ENCODE measurements at regions not wholly inside any gene's neighbourhood (a gene's known extent, or its start where the extent isn't known, plus 50 kb on each side); places are given as distances from the start of the nearest gene placed in this dataset.
"Not testable (repeated sequence)": the region's sequence is repeated elsewhere in the genome, so short reads cannot be mapped to it uniquely, and the experiment has no call there.

DNA sequence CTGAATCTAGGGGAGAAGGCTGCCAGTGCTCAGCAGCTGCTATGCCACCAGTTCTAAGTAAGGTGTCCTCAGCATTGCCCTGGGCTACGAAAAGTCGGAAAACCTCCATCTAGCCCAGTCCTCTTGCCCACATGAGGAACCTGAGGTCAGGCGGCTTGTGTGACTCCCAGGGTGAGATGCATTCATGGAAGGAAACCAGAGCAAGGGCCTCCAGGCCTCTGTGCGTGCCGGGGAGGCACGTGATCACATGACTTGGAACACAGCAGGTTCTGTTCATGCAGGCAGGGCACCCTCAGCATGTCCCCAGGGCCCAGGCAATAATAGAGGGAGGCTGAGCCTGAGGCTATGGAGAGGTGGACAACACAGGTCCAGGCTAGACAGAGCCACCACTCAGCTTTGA is 312.5 kb upstream of the DUSP10 start:
- Mint-ChIP-seq H3K4me3 (no peak overlapping the region), H3K9me3 (no peaks in the 10 kb centered on the region), H3K27me3 (no peaks in the 10 kb centered on the region), H3K27ac (no peak overlapping the region), H3K36me3 (ENCODE audit: low read depth) (no peaks in the 10 kb centered on the region), H3K4me1 (peaks cover 7% of the 10 kb centered on the region)
- DNase-seq = no peak
- no peak for ATAC-seq

DNA sequence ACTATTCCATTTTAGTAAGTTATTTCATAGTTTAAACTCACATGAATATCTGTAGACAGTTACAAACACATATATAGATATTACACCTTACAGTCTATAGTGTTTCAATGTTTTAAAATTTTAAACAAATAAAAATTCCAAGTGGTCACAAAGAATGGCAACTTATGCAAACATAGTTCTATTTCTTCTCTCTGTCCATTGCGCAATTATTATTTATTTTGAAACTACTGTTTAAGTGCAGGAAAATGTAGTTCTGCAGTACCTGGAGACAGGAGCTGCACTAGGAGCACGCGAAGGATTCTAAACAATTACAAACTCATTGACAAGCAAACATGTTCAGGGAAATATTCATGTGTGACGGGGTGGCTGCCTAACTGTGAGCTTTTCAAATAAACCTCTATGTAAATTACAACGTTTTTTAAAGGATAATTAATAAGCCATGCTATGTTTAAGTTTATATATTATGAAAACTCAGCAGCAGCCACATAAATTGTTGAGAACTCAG is 312.0 kb upstream of the DUSP10 start:
- no peak for ATAC-seq
- H3K36me3 Mint-ChIP-seq (ENCODE audit: low read depth) = no peaks in the 10 kb centered on the region
- H3K9me3 Mint-ChIP-seq = no peaks in the 10 kb centered on the region
- no peaks in the 10 kb centered on the region for H3K27me3 Mint-ChIP-seq
- no peak for DNase-seq
- no peak overlapping the region for H3K27ac Mint-ChIP-seq
- H3K4me1 Mint-ChIP-seq = peaks cover 9% of the 10 kb centered on the region
- H3K4me3 Mint-ChIP-seq = no peak overlapping the region

DNA sequence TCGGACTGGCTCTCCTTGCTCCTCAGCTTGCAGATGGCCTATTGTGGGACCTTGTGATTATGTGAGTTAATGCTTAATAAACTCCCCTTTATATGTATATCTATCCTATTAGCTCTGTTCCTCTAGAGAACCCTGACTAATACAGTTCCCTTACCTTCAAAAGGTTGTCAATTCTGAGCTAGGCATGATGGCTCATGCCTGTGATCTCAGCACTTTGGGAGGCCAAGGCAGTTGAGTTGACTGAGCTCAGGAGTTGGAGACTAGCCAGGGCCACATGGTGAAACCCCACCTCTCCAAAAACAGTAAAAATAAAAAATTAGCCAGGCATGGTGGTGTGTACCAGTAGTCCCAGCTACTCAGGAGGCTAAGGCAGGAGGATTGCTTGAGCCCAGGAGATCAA is 309.4 kb upstream of the DUSP10 start:
- DNase-seq; ATAC-seq; H3K27me3 Mint-ChIP-seq; H3K9me3 Mint-ChIP-seq; H3K4me3 Mint-ChIP-seq; H3K36me3 Mint-ChIP-seq (ENCODE audit: low read depth); H3K27ac Mint-ChIP-seq: not testable (repeated sequence)
- H3K4me1 Mint-ChIP-seq = peaks cover 21% of the 10 kb centered on the region

DNA sequence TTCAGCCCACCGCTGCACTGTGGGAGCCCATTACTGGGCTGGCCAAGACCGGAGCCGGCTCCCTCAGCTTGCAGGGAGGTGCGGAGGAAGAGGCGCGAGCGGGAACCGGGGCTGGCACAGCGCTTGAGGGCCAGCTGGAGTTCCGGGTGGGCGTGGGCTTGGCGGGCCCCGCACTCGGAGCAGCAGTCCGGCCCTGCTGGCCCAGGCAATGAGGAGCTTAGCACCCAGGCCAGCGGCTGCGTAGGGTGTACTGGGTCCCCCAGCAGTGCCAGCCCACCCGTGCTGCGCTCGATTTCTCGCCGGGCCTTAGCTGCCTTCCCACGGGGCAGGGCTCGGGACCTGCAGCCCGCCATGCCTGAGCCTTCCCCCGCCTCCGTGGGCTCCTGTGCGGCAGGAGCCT is 307.8 kb upstream of the DUSP10 start:
- not testable (repeated sequence) for ATAC-seq; H3K36me3 Mint-ChIP-seq (ENCODE audit: low read depth); H3K27ac Mint-ChIP-seq; H3K4me3 Mint-ChIP-seq; DNase-seq; H3K9me3 Mint-ChIP-seq; H3K27me3 Mint-ChIP-seq
- peaks cover 21% of the 10 kb centered on the region for H3K4me1 Mint-ChIP-seq

DNA sequence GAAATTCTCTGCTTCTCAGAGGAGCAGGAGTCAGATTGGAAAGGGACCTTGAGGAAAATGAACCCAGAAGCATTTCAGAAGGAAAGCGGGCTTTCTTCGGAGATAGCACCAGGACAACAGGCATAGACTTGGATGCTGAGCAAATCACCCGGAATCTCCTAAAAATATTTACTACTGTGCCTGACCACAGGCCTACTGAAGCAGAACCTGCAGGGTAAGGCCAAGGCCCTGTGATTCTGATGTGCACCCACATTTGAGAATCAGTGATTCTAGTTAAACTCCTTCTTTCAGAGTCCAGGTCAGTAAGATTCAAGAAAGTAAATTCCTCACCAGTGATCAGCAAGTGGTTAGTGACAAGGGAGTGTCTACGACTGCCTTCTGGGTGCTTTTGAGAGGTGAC is 307.3 kb upstream of the DUSP10 start:
- H3K27ac Mint-ChIP-seq = peak overlapping the region; percentile 24
- no peak for DNase-seq
- no peak for ATAC-seq
- H3K9me3 Mint-ChIP-seq = no peaks in the 10 kb centered on the region
- no peaks in the 10 kb centered on the region for H3K36me3 Mint-ChIP-seq (ENCODE audit: low read depth)
- H3K27me3 Mint-ChIP-seq = no peaks in the 10 kb centered on the region
- peaks cover 21% of the 10 kb centered on the region for H3K4me1 Mint-ChIP-seq
- H3K4me3 Mint-ChIP-seq = no peak overlapping the region

DNA sequence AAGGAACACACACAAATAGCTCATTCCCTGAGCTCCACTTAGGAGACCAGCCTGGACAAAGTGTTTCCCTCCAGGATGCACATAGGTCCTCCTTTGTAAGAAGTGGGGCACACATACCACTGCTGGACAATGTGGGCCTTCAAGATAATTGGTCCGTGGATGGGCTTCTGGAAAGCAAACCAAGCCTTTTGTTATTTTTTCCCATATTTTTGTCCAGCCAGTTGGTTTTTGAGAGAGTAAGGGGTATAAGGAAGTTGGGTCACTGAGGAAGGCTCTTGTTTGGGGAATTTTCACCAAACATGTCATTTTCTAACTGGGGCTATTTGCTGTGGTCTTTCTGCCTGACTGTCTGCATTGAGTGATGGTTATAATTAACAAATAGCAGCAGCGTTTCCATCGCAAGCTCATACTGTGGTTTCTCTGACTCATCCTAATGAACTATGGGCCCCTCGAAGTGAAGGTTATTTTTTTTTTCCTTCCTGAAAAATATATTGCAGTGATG is 306.3 kb upstream of the DUSP10 start:
- DNase-seq = peak; percentile 5
- Mint-ChIP-seq H3K27me3 (no peaks in the 10 kb centered on the region), H3K9me3 (no peaks in the 10 kb centered on the region), H3K4me3 (no peak overlapping the region), H3K27ac (peak overlapping the region; percentile 55), H3K4me1 (peaks cover 21% of the 10 kb centered on the region), H3K36me3 (ENCODE audit: low read depth) (no peaks in the 10 kb centered on the region)
- peak; percentile 92 for ATAC-seq

DNA sequence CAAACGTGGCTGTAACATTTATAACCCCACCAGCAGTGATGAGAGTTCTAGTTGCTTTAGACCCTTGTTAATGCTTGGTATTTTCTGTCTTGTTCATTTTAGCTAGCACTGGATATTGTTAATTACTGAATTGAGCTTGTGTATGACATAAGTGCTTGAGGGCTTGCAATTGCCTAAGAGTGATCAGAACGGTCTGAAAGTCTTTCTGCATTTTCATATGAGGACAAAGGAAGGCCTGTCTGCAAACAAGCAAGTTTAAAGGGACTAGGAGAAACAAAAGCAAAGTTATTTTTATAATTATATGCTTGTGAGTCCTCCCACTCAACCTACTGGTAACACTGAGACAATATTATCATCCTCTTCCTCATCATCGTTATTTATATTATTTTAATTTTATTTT is 305.5 kb upstream of the DUSP10 start:
- DNase-seq (no peak), ATAC-seq (no peak)
- Mint-ChIP-seq H3K27me3 (no peaks in the 10 kb centered on the region), H3K4me1 (peaks cover 21% of the 10 kb centered on the region), H3K36me3 (ENCODE audit: low read depth) (no peaks in the 10 kb centered on the region), H3K27ac (no peak overlapping the region), H3K9me3 (no peaks in the 10 kb centered on the region), H3K4me3 (no peak overlapping the region)

DNA sequence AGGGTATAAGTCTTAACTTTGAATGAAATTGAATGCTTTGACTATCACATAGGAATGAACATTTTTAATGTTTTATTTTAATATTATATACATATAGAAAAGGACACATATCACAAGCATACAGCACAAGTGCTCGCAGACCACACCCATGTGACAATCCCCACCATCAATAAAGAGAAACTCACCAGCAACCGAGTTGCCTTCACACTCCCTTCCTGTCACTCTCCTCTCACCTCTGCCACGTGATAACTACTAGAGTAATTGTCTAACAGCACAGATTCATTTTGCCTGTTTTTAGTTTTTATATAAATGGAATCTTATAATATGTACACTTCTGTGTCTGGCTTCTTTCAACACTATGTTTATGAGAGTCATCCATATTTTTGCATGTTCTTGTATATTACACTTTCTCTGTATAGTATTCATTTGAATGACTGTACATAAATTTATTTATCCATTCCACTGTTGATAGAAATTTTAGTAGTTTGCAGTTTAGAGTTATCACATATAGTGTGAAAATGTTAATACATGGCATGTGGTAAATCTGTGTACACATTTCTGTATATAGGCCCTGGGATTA is 304.9 kb upstream of the DUSP10 start:
- Mint-ChIP-seq H3K4me3 (no peak overlapping the region), H3K27me3 (no peaks in the 10 kb centered on the region), H3K36me3 (ENCODE audit: low read depth) (no peaks in the 10 kb centered on the region), H3K9me3 (no peaks in the 10 kb centered on the region), H3K4me1 (peaks cover 21% of the 10 kb centered on the region), H3K27ac (no peak overlapping the region)
- ATAC-seq = no peak
- no peak for DNase-seq

DNA sequence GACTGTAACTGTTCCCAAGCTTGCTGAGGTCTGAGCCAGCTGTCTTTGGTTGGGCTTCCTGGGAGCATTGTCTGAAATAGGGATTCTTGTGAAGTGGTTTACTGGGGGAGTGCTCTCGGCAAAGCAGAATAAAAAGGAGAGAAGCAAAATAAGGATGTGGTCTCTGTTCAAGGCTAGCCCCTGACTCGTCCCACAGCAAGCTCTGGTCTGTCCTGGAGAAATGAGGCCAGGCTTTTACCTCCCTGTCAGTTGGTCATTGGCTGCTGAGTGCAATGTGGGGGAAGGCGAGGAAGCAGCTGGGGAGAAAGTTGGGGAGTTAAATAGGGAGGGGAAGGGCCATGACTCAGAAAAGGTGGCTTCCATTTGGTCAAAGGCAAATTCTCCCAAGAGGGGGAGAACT is 303.9 kb upstream of the DUSP10 start:
- Mint-ChIP-seq H3K9me3 (no peaks in the 10 kb centered on the region), H3K4me3 (no peak overlapping the region), H3K36me3 (ENCODE audit: low read depth) (no peaks in the 10 kb centered on the region), H3K4me1 (peaks cover 20% of the 10 kb centered on the region), H3K27me3 (no peaks in the 10 kb centered on the region), H3K27ac (no peak overlapping the region)
- DNase-seq (no peak), ATAC-seq (no peak)

DNA sequence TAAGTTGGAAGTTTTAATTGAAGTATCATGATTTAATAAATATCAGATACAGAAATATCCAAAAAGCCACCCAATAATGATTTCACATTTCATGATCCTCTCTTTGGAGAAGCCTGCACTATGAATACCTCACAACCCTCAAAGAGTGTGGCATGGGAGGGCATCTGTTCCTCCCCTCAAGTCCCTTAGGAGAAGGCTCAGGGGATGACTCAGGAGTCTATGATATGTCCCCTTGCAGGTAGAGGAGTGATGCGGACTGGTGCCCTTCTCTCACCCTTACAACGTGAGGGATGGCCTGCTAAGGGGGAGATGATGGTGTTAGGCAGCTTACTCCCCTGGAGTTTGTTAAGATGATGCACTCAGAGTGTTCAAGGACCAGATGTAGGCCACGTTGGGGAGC is 303.3 kb upstream of the DUSP10 start:
- Mint-ChIP-seq H3K4me3 (no peak overlapping the region), H3K27me3 (no peaks in the 10 kb centered on the region), H3K27ac (no peak overlapping the region), H3K4me1 (peaks cover 17% of the 10 kb centered on the region), H3K36me3 (ENCODE audit: low read depth) (no peaks in the 10 kb centered on the region), H3K9me3 (no peaks in the 10 kb centered on the region)
- DNase-seq = no peak
- ATAC-seq = no peak

DNA sequence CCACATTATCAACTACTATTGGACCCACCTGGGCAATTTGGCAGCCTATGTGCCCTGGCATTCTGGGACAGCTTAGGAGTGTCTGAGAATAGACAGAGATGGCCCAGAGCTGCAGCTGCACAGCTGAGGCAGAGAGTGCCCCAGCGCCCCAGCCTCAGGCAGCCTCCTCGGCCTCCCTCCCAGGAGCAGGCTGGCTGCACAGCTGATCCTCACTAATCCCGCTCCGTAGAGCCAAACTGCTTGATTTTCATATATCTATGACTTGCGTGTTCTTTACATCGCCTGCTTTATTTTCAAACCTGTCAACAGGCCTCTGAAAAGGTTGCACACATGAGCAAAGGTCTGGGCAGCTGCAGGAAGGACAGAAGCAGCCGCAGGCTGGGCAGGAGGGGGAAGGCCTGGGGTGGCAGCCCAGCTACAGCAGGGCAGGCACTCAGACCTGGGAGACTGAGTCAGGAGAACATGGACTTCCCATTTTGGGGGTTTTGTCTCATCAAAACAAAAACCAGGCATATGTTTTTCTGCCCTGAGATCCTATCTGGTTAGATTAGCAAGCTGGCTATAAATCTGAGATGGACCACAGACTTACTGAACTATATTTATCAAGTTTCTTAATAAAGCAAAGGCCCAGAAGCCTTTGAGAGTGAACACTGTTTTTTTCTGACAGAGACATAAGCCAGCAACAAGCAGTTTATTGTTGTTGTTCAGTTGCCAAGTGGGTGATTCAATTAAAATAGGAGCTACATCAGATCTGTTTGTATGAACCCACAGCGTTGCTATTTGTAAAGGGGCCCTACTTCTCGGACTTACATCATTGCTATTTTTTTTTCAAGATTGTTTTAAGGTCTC is 301.8 kb upstream of the DUSP10 start:
- Mint-ChIP-seq H3K4me1 (peaks cover 13% of the 10 kb centered on the region), H3K36me3 (ENCODE audit: low read depth) (no peaks in the 10 kb centered on the region), H3K27ac (no peak overlapping the region), H3K4me3 (no peak overlapping the region), H3K9me3 (no peaks in the 10 kb centered on the region), H3K27me3 (no peaks in the 10 kb centered on the region)
- ATAC-seq (no peak), DNase-seq (no peak)

DNA sequence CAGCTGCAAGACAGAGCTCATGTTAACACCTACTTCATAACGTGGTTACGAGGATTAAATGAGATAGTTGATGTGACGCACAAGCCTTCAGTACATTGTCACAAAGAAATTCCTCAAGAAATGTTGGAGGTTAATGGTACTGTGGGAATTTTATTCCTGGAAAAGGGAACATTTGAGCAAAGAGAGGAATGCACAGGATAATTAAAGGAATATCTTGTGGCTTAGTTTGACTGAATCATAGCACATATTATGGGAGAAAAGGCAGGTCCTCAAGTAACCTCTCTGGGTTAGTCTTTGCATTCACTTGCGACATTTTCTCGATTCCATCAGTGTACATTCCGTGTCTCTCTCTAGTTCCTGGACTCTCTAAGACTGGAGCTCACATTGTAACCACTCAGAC is 300.2 kb upstream of the DUSP10 start:
- no peak overlapping the region for H3K4me3 Mint-ChIP-seq
- ATAC-seq (no peak), DNase-seq (no peak)
- peaks cover 4% of the 10 kb centered on the region for H3K27me3 Mint-ChIP-seq
- H3K4me1 Mint-ChIP-seq = no peaks in the 10 kb centered on the region
- H3K9me3 Mint-ChIP-seq = no peaks in the 10 kb centered on the region
- no peaks in the 10 kb centered on the region for H3K36me3 Mint-ChIP-seq (ENCODE audit: low read depth)
- H3K27ac Mint-ChIP-seq = no peak overlapping the region

DNA sequence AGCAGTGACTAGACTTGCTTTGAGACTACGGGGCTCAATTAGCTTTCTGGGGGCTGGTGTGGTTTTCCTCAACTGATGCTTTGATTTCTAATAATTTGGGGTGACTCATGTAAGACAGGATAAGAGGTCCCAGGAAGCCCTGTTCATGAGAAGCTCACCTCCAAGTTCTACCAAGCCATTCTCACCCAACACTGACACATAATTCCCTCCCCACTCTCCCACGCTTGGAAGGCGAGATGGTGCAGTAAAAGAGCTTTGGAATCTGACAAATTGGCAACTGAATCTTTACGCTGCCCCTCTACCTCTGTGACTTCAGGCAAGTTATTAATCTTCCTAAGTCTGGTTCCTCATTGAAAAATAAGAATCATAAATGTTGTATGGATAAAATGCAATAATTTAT is 299.1 kb upstream of the DUSP10 start:
- H3K4me1 Mint-ChIP-seq = no peaks in the 10 kb centered on the region
- H3K27ac Mint-ChIP-seq = no peak overlapping the region
- no peaks in the 10 kb centered on the region for H3K36me3 Mint-ChIP-seq (ENCODE audit: low read depth)
- no peak for DNase-seq
- no peak overlapping the region for H3K4me3 Mint-ChIP-seq
- ATAC-seq = no peak
- H3K9me3 Mint-ChIP-seq = no peaks in the 10 kb centered on the region
- H3K27me3 Mint-ChIP-seq = peaks cover 4% of the 10 kb centered on the region

DNA sequence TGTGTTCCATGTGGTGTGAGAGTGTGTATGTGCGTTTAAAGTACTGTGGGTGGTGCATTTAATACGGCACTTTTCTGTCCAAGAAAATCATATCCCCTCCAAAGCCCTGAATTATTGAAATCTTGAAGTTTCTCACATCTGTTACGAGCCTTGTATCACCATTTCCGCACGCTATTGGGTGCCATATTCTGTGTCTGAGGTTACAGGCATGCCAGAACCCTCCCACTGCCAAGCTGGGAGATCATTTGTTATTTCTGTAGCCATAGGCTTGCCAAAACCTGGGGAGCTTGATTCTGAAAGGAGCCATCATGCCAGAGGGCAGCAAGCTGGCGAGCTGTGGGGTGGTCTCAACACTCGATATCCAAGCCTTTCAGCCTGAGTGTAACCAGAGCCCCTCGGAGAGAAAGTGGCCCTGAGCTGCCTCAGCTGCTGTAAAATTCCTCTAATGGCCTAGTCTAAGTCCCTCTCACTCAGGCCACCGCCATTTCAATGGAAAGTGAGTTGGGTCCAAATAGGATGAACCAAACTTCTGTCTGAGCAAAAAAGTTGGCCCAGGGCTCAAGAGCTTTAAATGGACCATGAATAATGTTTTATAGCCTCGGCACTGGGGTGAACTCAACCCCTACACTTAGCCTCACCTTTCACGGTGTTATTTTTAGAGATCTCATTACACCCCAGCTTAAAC is 298.4 kb upstream of the DUSP10 start:
- H3K27me3 Mint-ChIP-seq = peaks cover 5% of the 10 kb centered on the region
- DNase-seq (no peak), ATAC-seq (no peak)
- no peaks in the 10 kb centered on the region for H3K4me1 Mint-ChIP-seq
- no peaks in the 10 kb centered on the region for H3K9me3 Mint-ChIP-seq
- no peaks in the 10 kb centered on the region for H3K36me3 Mint-ChIP-seq (ENCODE audit: low read depth)
- no peak overlapping the region for H3K27ac Mint-ChIP-seq
- H3K4me3 Mint-ChIP-seq = no peak overlapping the region

DNA sequence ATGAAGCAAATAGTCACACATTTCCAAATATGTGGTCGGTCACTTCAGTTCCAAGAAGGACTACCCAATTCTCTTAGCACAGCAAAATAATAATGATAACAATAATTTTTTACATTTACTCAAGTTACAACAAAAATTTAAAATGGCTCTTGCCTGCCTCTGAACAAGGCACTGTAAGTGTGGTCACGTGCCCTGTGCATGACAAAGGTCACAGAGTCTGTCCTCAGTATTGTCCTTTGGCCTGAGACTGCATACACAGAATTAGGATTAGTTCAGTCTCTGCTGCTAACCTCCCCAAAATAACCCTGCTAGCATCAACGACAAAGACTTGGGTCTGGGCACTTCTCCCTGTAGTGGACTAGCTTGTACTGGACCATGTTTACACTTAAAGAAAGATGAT is 297.1 kb upstream of the DUSP10 start:
- Mint-ChIP-seq H3K4me1 (no peaks in the 10 kb centered on the region), H3K36me3 (ENCODE audit: low read depth) (no peaks in the 10 kb centered on the region), H3K27me3 (peaks cover 10% of the 10 kb centered on the region), H3K4me3 (no peak overlapping the region), H3K27ac (no peak overlapping the region), H3K9me3 (no peaks in the 10 kb centered on the region)
- no peak for ATAC-seq
- DNase-seq = no peak
